SH-SY5Y (cell line): ENCODE measurements at regions not wholly inside any gene's neighbourhood (a gene's known extent, or its start where the extent isn't known, plus 50 kb on each side); places are given as distances from the start of the nearest gene placed in this dataset.

ENCODE experiments used
- GATA2 ChIP-seq: IDR thresholded peaks from 2 replicates; pipeline ENCODE4 v1.6.1; 2011; ENCODE audit warnings: mild to moderate bottlenecking, low read depth, low read length
- GATA3 ChIP-seq: IDR thresholded peaks from 2 replicates; pipeline ENCODE4 v1.6.1; 2011; ENCODE audit warnings: low read depth, mild to moderate bottlenecking, low read length, moderate library complexity

GRCh38 chr2:57711991-57712390 is 334.6 kb upstream of the VRK2 start:
- TF ChIP-seq GATA3, result no peak
- no peak for TF ChIP-seq GATA2
